ENCODE measurements at regions not wholly inside any gene's neighbourhood (a gene's known extent, or its start where the extent isn't known, plus 50 kb on each side); places are given as distances from the start of the nearest gene placed in this dataset.
"Not testable (repeated sequence)": the region's sequence is repeated elsewhere in the genome, so short reads cannot be mapped to it uniquely, and the experiment has no call there.

DNA sequence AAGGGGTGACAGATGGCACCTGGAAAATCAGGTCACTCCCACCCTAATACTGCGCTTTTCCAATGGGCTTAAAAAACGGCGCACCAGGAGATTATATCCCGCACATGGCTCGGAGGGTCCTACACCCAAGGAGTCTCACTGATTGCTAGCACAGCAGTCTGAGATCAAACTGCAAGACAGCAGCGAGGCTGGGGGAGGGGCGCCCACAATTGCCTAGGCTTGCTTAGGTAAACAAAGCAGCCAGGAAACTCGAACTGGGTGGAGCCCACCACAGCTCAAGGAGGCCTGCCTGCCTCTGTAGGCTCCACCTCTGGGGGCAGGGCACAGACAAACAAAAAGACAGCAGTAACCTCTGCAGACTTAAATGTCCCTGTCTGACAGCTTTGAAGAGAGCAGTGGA lies 205.7 kb upstream of the HTR1E start:
- H3K36me3 Mint-ChIP-seq; H3K27me3 Mint-ChIP-seq; DNase-seq; H3K4me1 Mint-ChIP-seq; H3K36me3 ChIP-seq (ENCODE audit: insufficient read depth, low read length); intact Hi-C loops (cut with micrococcal nuclease); H3K4me3 ChIP-seq (ENCODE audit: low read length in 2 of 2); H3K27ac Mint-ChIP-seq; H3K9me3 ChIP-seq (ENCODE audit: control insufficient read depth in 1 of 2, low read length in 2 of 2); H3K4me3 Mint-ChIP-seq; H3K27ac ChIP-seq (ENCODE audit: low read depth, low read length); POLR2A ChIA-PET (ENCODE audit: partially characterized antibody); H3K4me1 ChIP-seq (ENCODE audit: insufficient read depth, low read length); H3K27me3 ChIP-seq (ENCODE audit: insufficient read depth, low read length); CTCF ChIA-PET (ENCODE audit: partially characterized antibody): not testable (repeated sequence)
- H3K9me3 Mint-ChIP-seq: peaks cover 3 to 22% (median 6%) of the 10 kb centered on the region in 8 donors

DNA sequence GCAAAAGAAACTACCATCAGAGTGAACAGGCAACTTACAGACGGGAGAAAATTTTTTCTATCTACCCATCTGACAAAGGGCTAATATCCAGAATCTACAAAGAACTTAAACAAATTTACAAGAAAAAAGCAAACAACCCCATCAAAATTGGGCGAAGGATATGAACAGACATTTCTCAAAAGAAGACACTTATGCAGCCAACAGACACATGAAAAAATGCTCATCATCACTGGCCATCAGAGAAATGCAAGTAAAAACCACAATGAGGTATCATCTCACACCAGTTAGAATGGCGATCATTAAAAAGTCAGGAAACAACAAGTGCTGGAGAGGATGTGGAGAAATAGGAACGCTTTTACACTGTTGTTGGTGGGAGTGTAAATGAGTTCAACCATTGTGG lies 206.6 kb upstream of the HTR1E start:
- H3K4me1 Mint-ChIP-seq; H3K27ac ChIP-seq (ENCODE audit: low read depth, low read length); H3K36me3 Mint-ChIP-seq; H3K36me3 ChIP-seq (ENCODE audit: insufficient read depth, low read length); H3K27ac Mint-ChIP-seq; CTCF ChIA-PET (ENCODE audit: partially characterized antibody); intact Hi-C loops (cut with micrococcal nuclease); DNase-seq; H3K4me3 Mint-ChIP-seq; H3K4me3 ChIP-seq (ENCODE audit: low read length in 2 of 2); H3K27me3 ChIP-seq (ENCODE audit: insufficient read depth, low read length); POLR2A ChIA-PET (ENCODE audit: partially characterized antibody); H3K4me1 ChIP-seq (ENCODE audit: insufficient read depth, low read length); H3K9me3 ChIP-seq (ENCODE audit: control insufficient read depth in 1 of 2, low read length in 2 of 2); H3K27me3 Mint-ChIP-seq: not testable (repeated sequence)
- H3K9me3 Mint-ChIP-seq: peaks cover 3 to 22% (median 7%) of the 10 kb centered on the region in 8 donors

DNA sequence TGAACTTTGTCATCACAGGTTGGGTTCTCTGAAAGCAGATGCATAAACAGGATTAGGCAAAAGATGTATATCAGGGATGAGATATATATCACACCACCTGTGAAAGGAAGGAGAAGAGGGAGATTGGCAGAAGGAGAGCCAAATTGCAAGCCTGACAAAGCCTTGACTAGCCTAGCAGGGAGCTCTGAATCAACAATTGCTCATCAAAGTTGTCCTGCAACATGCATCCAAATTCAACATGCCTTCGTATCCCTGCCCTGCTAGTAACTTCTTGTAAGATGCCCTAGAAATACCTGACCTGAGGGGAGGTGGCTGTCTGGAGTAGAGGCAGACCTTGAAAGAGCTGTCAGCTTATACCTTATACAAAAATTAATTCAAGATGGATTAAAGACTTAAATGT lies 207.1 kb upstream of the HTR1E start:
- peaks cover 3 to 22% (median 9%) of the 10 kb centered on the region in 8 donors for H3K9me3 Mint-ChIP-seq
- H3K4me1 Mint-ChIP-seq: no peaks in the 10 kb centered on the region
- Histone ChIP-seq H3K27me3 (ENCODE audit: insufficient read depth, low read length) (no peaks in the 10 kb centered on the region), H3K36me3 (ENCODE audit: insufficient read depth, low read length) (no peaks in the 10 kb centered on the region), H3K4me3 (ENCODE audit: low read length in 2 of 2) (no peak overlapping the region), H3K4me1 (ENCODE audit: insufficient read depth, low read length) (no peaks in the 10 kb centered on the region), H3K9me3 (ENCODE audit: control insufficient read depth in 1 of 2, low read length in 2 of 2) (no peaks in the 10 kb centered on the region), H3K27ac (ENCODE audit: low read depth, low read length) (no peak overlapping the region)
- no peak overlapping the region for H3K27ac Mint-ChIP-seq
- no peaks in the 10 kb centered on the region for H3K27me3 Mint-ChIP-seq
- H3K4me3 Mint-ChIP-seq: no peak overlapping the region
- CTCF ChIA-PET (ENCODE audit: partially characterized antibody): no interaction called here
- intact Hi-C loops (cut with micrococcal nuclease): no loop called here
- no peaks in the 10 kb centered on the region for H3K36me3 Mint-ChIP-seq
- no peak for DNase-seq
- POLR2A ChIA-PET (ENCODE audit: partially characterized antibody): no interaction called here

DNA sequence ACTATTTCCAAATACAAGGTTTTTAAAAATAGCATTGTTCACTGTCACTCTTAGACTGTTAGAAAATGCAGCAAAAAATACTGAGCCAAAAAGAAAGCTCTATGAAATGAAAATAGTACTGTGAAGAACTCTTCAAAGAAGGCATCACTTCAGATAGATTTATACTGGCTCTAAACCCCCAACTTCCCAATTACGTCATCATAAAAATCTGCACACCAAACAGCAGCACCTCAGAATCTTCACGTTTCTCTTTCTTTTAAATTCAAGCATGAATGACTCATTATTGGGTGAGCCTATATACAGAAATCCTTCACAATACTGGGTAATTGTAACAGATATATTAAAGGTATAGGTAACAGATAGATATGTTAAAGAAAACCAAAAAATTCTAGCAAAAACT lies 208.4 kb upstream of the HTR1E start:
- H3K27me3 ChIP-seq (ENCODE audit: insufficient read depth, low read length): no peaks in the 10 kb centered on the region
- no peak overlapping the region for H3K27ac ChIP-seq (ENCODE audit: low read depth, low read length)
- no peaks in the 10 kb centered on the region for H3K27me3 Mint-ChIP-seq
- H3K4me3 Mint-ChIP-seq: no peak overlapping the region
- no peak overlapping the region for H3K27ac Mint-ChIP-seq
- CTCF ChIA-PET (ENCODE audit: partially characterized antibody): no interaction called here
- no peaks in the 10 kb centered on the region for H3K4me1 Mint-ChIP-seq
- no peaks in the 10 kb centered on the region for H3K36me3 ChIP-seq (ENCODE audit: insufficient read depth, low read length)
- H3K9me3 ChIP-seq (ENCODE audit: control insufficient read depth in 1 of 2, low read length in 2 of 2): no peaks in the 10 kb centered on the region
- intact Hi-C loops (cut with micrococcal nuclease): no loop called here
- H3K4me3 ChIP-seq (ENCODE audit: low read length in 2 of 2): no peak overlapping the region
- peaks cover 3 to 19% (median 9%) of the 10 kb centered on the region in 8 donors for H3K9me3 Mint-ChIP-seq
- no peak for DNase-seq
- POLR2A ChIA-PET (ENCODE audit: partially characterized antibody): no interaction called here
- no peaks in the 10 kb centered on the region for H3K36me3 Mint-ChIP-seq
- no peaks in the 10 kb centered on the region for H3K4me1 ChIP-seq (ENCODE audit: insufficient read depth, low read length)

DNA sequence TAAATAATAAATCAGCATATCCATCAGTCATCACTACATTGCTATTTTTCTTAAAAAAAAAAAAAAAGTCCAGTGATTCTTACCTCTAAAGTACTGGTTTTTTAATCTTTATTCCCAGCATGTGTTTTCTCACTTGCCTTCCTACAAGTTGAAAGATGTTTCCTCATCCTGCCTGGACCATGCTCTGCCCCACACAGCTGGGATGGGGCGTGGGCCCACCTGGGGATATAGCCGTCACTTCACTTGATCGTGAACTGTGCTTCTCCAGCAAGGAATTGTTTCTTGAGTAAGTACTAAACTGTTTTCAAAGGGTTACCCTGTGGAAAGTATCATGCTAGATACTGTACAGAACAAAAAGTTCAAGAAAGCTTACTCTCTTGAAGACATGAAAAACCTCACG lies 212.6 kb upstream of the HTR1E start:
- Mint-ChIP-seq H3K27me3 (no peaks in the 10 kb centered on the region), H3K36me3 (no peaks in the 10 kb centered on the region), H3K4me3 (no peak overlapping the region), H3K27ac (no peak overlapping the region), H3K4me1 (no peaks in the 10 kb centered on the region), H3K9me3 (peaks cover 0 to 7% (median 2%) of the 10 kb centered on the region in 8 donors)
- ChIA-PET CTCF (ENCODE audit: partially characterized antibody) (no interaction called here), POLR2A (ENCODE audit: partially characterized antibody) (no interaction called here)
- no peak overlapping the region for H3K27ac ChIP-seq (ENCODE audit: low read depth, low read length)
- no peak for DNase-seq
- no peak overlapping the region for H3K4me3 ChIP-seq (ENCODE audit: low read length in 2 of 2)
- no peaks in the 10 kb centered on the region for H3K27me3 ChIP-seq (ENCODE audit: insufficient read depth, low read length)
- no peaks in the 10 kb centered on the region for H3K4me1 ChIP-seq (ENCODE audit: insufficient read depth, low read length)
- no peaks in the 10 kb centered on the region for H3K36me3 ChIP-seq (ENCODE audit: insufficient read depth, low read length)
- intact Hi-C loops (cut with micrococcal nuclease): no loop called here
- no peaks in the 10 kb centered on the region for H3K9me3 ChIP-seq (ENCODE audit: control insufficient read depth in 1 of 2, low read length in 2 of 2)

DNA sequence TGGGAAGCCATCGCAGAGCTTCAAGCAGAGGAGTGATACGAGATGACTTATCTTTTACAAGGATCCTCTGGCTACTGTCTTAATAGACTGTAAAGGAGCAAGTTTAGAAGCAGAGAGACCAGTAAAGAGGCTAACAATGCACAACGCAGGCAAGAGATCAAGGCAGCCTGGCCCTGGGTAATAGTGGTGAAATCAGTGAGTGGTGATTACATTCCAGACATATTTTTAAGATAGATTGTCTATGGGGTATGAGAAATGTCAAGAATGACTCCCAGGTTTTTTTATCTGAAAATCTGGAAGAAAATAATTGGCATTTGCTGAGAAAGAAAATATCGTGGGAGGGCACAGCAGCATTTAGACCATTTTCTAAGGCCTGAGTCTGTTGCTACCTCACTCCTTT lies 213.6 kb upstream of the HTR1E start:
- Histone ChIP-seq H3K4me1 (ENCODE audit: insufficient read depth, low read length) (no peaks in the 10 kb centered on the region), H3K9me3 (ENCODE audit: control insufficient read depth in 1 of 2, low read length in 2 of 2) (no peaks in the 10 kb centered on the region), H3K27me3 (ENCODE audit: insufficient read depth, low read length) (no peaks in the 10 kb centered on the region), H3K27ac (ENCODE audit: low read depth, low read length) (no peak overlapping the region), H3K36me3 (ENCODE audit: insufficient read depth, low read length) (no peaks in the 10 kb centered on the region), H3K4me3 (ENCODE audit: low read length in 2 of 2) (no peak overlapping the region)
- no peak for DNase-seq
- Mint-ChIP-seq H3K4me3 (no peak overlapping the region), H3K27me3 (no peaks in the 10 kb centered on the region), H3K4me1 (no peaks in the 10 kb centered on the region), H3K27ac (no peak overlapping the region), H3K36me3 (no peaks in the 10 kb centered on the region), H3K9me3 (peaks cover 0 to 7% (median 3%) of the 10 kb centered on the region in 8 donors)
- ChIA-PET CTCF (ENCODE audit: partially characterized antibody) (no interaction called here), POLR2A (ENCODE audit: partially characterized antibody) (no interaction called here)
- intact Hi-C loops (cut with micrococcal nuclease): no loop called here

DNA sequence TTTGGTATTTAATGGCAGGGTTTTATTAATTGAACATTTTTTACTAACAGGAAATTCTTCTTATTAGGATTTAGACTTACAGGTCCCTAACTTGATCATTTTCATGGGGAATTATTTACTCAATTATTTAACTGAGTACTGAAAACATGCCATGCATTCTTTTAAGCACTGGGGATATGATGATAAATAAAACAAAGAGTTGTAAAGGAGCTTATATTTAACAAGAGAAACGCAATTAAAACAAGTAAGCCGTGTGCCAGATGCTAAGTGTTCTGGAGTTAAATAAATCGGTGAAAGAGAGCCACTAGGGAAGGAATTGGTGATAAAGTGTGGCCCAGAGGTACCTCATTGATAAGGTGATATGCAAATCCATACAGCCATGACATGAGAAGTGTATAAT lies 214.2 kb upstream of the HTR1E start:
- Histone ChIP-seq H3K27ac (ENCODE audit: low read depth, low read length) (no peak overlapping the region), H3K4me3 (ENCODE audit: low read length in 2 of 2) (no peak overlapping the region), H3K9me3 (ENCODE audit: control insufficient read depth in 1 of 2, low read length in 2 of 2) (no peaks in the 10 kb centered on the region), H3K4me1 (ENCODE audit: insufficient read depth, low read length) (no peaks in the 10 kb centered on the region), H3K27me3 (ENCODE audit: insufficient read depth, low read length) (no peaks in the 10 kb centered on the region), H3K36me3 (ENCODE audit: insufficient read depth, low read length) (no peaks in the 10 kb centered on the region)
- Mint-ChIP-seq H3K36me3 (no peaks in the 10 kb centered on the region), H3K4me3 (no peak overlapping the region), H3K9me3 (peaks cover 0 to 7% (median 3%) of the 10 kb centered on the region in 8 donors), H3K4me1 (no peaks in the 10 kb centered on the region), H3K27ac (no peak overlapping the region), H3K27me3 (no peaks in the 10 kb centered on the region)
- DNase-seq: no peak
- intact Hi-C loops (cut with micrococcal nuclease): no loop called here
- CTCF ChIA-PET (ENCODE audit: partially characterized antibody): no interaction called here
- POLR2A ChIA-PET (ENCODE audit: partially characterized antibody): no interaction called here

DNA sequence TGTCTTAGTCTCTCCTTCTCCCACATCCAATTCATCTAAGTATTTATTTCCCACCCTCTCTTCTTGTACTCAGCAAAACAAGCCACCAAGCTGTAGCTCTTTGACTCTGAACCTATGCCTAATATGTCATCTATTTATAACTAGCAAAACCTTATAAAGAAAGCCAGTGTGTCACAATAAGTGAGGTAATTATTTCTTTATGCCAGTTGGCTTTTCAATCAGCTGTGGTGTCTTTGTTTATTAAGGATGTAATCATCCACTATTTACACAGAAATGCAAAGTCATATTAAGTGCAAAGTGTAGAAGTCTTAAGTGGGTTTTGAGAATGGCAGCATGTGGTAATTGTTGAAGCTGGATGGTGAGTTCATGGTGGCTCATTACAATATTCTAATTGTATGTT lies 215.2 kb upstream of the HTR1E start:
- H3K4me1 ChIP-seq (ENCODE audit: insufficient read depth, low read length): no peaks in the 10 kb centered on the region
- H3K36me3 ChIP-seq (ENCODE audit: insufficient read depth, low read length): no peaks in the 10 kb centered on the region
- Mint-ChIP-seq H3K4me3 (no peak overlapping the region), H3K27me3 (no peaks in the 10 kb centered on the region), H3K9me3 (peaks cover 0 to 7% (median 2%) of the 10 kb centered on the region in 8 donors), H3K27ac (no peak overlapping the region), H3K36me3 (no peaks in the 10 kb centered on the region), H3K4me1 (no peaks in the 10 kb centered on the region)
- intact Hi-C loops (cut with micrococcal nuclease): no loop called here
- no peak for DNase-seq
- H3K4me3 ChIP-seq (ENCODE audit: low read length in 2 of 2): no peak overlapping the region
- ChIA-PET CTCF (ENCODE audit: partially characterized antibody) (no interaction called here), POLR2A (ENCODE audit: partially characterized antibody) (no interaction called here)
- no peaks in the 10 kb centered on the region for H3K27me3 ChIP-seq (ENCODE audit: insufficient read depth, low read length)
- no peak overlapping the region for H3K27ac ChIP-seq (ENCODE audit: low read depth, low read length)
- no peaks in the 10 kb centered on the region for H3K9me3 ChIP-seq (ENCODE audit: control insufficient read depth in 1 of 2, low read length in 2 of 2)
